ENCODE measurements at regions not wholly inside any gene's neighbourhood (a gene's known extent, or its start where the extent isn't known, plus 50 kb on each side); places are given as distances from the start of the nearest gene placed in this dataset.

- no peak overlapping the region for H2AK9ac ChIP-seq (replicated peaks; ENCODE audit: low read depth, low read length, poor library complexity)
- H4K5ac ChIP-seq (ENCODE audit: low read depth, low read length): no peak overlapping the region
- H4K8ac ChIP-seq (ENCODE audit: low read depth in 2 of 2, low read length in 2 of 2): no peak overlapping the region
- no peak for TF ChIP-seq POLR2A (IDR thresholded peaks at IDR 0.05; ENCODE audit: low read depth, low read length)
- TF ChIP-seq RAD21 (IDR thresholded peaks at IDR 0.05; ENCODE audit: low read length): no peak
- no peak for TF ChIP-seq MXI1 (IDR thresholded peaks at IDR 0.05; ENCODE audit: borderline replicate concordance, low read depth, low read length)
- TF ChIP-seq SMC3 (IDR thresholded peaks at IDR 0.05; ENCODE audit: low read depth, low read length): no peak
- no peak for TF ChIP-seq ELK1 (IDR thresholded peaks at IDR 0.05; ENCODE audit: borderline replicate concordance, low read depth, low read length)
- TF ChIP-seq MAZ (IDR thresholded peaks at IDR 0.05; ENCODE audit: borderline replicate concordance, low read depth, low read length): no peak
- no peak for TF ChIP-seq BHLHE40 (IDR thresholded peaks at IDR 0.05; ENCODE audit: low read depth, low read length)
- no peak for TF ChIP-seq RFX5 (IDR thresholded peaks at IDR 0.05; ENCODE audit: low read depth, low read length)
- TF ChIP-seq RCOR1 (IDR thresholded peaks at IDR 0.05; ENCODE audit: insufficient replicate concordance, low read length): no peak
- H3K27me3 ChIP-seq (ENCODE audit: control insufficient read depth, insufficient read depth, low read length): peaks cover 66% of the 10 kb centered on the region
- no peak overlapping the region for H2BK15ac ChIP-seq (ENCODE audit: low read depth, low read length)
- no peak overlapping the region for H2BK20ac ChIP-seq (ENCODE audit: low read depth, low read length)
- POLR2A ChIA-PET (ENCODE audit: unreplicated experiment): no interaction called here
- CTCF ChIA-PET: no interaction called here
- intact Hi-C loops (cut with micrococcal nuclease) (no loop called here), in situ Hi-C loops (cut with MboI; ENCODE audit: low sequenced_read_pairs) (no loop called here), dilution Hi-C loops (cut with HindIII; ENCODE audit: low sequenced_read_pairs, unreplicated experiment) (no loop called here)
- no peak overlapping the region for H3K23ac ChIP-seq (ENCODE audit: low read depth, low read length)
- no peaks in the 10 kb centered on the region for H3K9me3 ChIP-seq (ENCODE audit: control insufficient read depth, insufficient read depth, low read length)
- H3K36me3 ChIP-seq (ENCODE audit: control insufficient read depth, insufficient read depth, low read length): no peaks in the 10 kb centered on the region
- H3K9ac ChIP-seq (ENCODE audit: low read depth, low read length): no peak overlapping the region
- no peak for DNase-seq
- H3K56ac ChIP-seq (ENCODE audit: extremely low read depth, insufficient read depth, low read length): no peak overlapping the region
- H3K4me1 ChIP-seq (ENCODE audit: control insufficient read depth, insufficient read depth, low read length): no peaks in the 10 kb centered on the region
- H3K14ac ChIP-seq (replicated peaks; ENCODE audit: low read depth, low read length): no peak overlapping the region
- no peaks in the 10 kb centered on the region; the same call in 1 of the 2 replicates for H4K20me1 ChIP-seq (ENCODE audit: insufficient read depth, low read length)
- no peak overlapping the region for H3K27ac ChIP-seq (ENCODE audit: insufficient read depth, low read length)
- H4K91ac ChIP-seq (ENCODE audit: insufficient read depth, low read depth, low read length): no peak overlapping the region
- no peak for ATAC-seq (ENCODE audit: low read depth)
- H3K18ac ChIP-seq (ENCODE audit: low read depth, low read length): no peak overlapping the region
- no peak overlapping the region for H3K4ac ChIP-seq (ENCODE audit: low read depth, low read length)
- 90% methylated on average over 4 of the region's 16 CpGs; no CpG with 5 or more reads in 1 of the 2 experiments for WGBS, 2 experiments (ENCODE audit: extremely low coverage in 2 of 2, insufficient read length in 1 of 2)
- H3K9me1 ChIP-seq (ENCODE audit: insufficient read depth, low read length): no peaks in the 10 kb centered on the region
- H2AK5ac ChIP-seq (ENCODE audit: low read depth, low read length): no peak overlapping the region
- no peak overlapping the region for H3K4me3 ChIP-seq (ENCODE audit: insufficient read depth, low read depth, low read length)
- no peak overlapping the region for H2BK5ac ChIP-seq (ENCODE audit: low read depth, low read length, poor library complexity, severe bottlenecking)
- BruUV-seq (replicated peaks): no TSS peak
- H2AFZ ChIP-seq (replicated peaks; ENCODE audit: low read length, poor library complexity): no peak overlapping the region
- no peaks in the 10 kb centered on the region for H3K79me1 ChIP-seq (ENCODE audit: low read depth in 1 of 2, low read length in 2 of 2)
- H3K4me2 ChIP-seq (ENCODE audit: low read depth, low read length): no peak overlapping the region
- H2BK120ac ChIP-seq (ENCODE audit: low read depth, low read length): no peak overlapping the region
Measured at GRCh38 chr20:62530643-62531032, 54.8 kb upstream of the GATA5 start.

All from IMR-90 (cell line).